ENCODE measurements at regions not wholly inside any gene's neighbourhood (a gene's known extent, or its start where the extent isn't known, plus 50 kb on each side); places are given as distances from the start of the nearest gene placed in this dataset.

DNA sequence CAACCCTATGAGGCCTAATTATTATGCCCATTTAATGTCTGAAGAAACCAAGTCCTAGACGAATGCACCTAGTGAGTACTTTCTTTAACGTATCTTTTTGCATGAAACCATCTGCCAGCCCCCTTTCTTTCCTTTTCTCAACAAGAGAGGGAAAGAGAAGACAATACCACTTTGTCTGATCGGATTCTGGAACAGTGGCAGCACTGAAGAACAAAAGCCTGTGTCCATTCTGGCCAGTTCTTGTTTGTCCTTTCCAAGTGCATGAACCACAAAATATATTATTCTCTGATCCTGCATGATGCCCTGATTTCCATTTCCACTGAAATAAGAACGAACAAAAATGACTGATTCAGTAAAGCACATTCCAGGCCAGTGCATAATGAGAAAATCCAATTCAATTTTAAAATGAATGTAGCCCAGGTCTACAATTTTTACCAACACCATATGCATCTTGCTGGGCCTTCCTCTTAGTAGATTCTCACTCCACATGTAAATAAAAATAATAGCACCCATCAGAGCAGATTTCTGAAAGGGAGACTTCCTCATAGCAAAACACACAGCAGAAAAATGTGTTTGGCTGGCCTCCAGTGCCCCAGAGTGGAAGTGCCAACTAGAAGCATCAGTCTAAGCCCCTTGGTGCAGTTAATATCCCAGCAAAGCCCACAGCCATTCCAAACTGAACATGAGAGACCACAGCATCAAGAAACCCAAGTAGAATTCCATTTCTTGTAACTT, 422.6 kb upstream of the ID2 start:
- Histone ChIP-seq H3K79me2 (replicated peaks; ENCODE audit: insufficient read depth, low read length) (no peaks in the 10 kb centered on the region), H3K9me2 (ENCODE audit: insufficient read depth, low read length) (no peaks in the 10 kb centered on the region), H3K4me3 (ENCODE audit: low read length) (no peak overlapping the region), H3K27ac (ENCODE audit: low read length) (no peak overlapping the region), H3F3A (ENCODE audit: insufficient read depth, low read length, poor library complexity, severe bottlenecking) (no peaks in the 10 kb centered on the region), H3K27me3 (ENCODE audit: insufficient read depth, low read depth, low read length) (no peaks in the 10 kb centered on the region), H3K36me3 (ENCODE audit: insufficient read depth, low read length) (no peaks in the 10 kb centered on the region), H3K9me3 (ENCODE audit: low read length) (no peaks in the 10 kb centered on the region), H3K4me2 (ENCODE audit: low read length) (no peak overlapping the region), H3K9ac (ENCODE audit: low read length) (no peak overlapping the region), H2AFZ (ENCODE audit: low read depth, low read length) (no peak overlapping the region), H4K20me1 (ENCODE audit: insufficient read depth) (no peaks in the 10 kb centered on the region)
- TF ChIP-seq EP300 (conservative IDR thresholded peaks at IDR 0.05; ENCODE audit: poor library complexity, severe bottlenecking) (no peak), TAF1 (IDR thresholded peaks at IDR 0.05; ENCODE audit: low read depth) (no peak), MXI1 (conservative IDR thresholded peaks at IDR 0.05; ENCODE audit: poor library complexity, severe bottlenecking) (no peak), REST (IDR thresholded peaks at IDR 0.05; ENCODE audit: borderline replicate concordance) (no peak), EZH2 (IDR thresholded peaks at IDR 0.05; ENCODE audit: borderline replicate concordance, insufficient read depth, low read length, poor library complexity, severe bottlenecking) (no peak), SMC3 (conservative IDR thresholded peaks at IDR 0.05; ENCODE audit: poor library complexity) (no peak), RAD21 (conservative IDR thresholded peaks at IDR 0.05) (no peak), POLR2AphosphoS5 (IDR thresholded peaks at IDR 0.05) (no peak)
- TF ChIP-seq, protein P1, sequence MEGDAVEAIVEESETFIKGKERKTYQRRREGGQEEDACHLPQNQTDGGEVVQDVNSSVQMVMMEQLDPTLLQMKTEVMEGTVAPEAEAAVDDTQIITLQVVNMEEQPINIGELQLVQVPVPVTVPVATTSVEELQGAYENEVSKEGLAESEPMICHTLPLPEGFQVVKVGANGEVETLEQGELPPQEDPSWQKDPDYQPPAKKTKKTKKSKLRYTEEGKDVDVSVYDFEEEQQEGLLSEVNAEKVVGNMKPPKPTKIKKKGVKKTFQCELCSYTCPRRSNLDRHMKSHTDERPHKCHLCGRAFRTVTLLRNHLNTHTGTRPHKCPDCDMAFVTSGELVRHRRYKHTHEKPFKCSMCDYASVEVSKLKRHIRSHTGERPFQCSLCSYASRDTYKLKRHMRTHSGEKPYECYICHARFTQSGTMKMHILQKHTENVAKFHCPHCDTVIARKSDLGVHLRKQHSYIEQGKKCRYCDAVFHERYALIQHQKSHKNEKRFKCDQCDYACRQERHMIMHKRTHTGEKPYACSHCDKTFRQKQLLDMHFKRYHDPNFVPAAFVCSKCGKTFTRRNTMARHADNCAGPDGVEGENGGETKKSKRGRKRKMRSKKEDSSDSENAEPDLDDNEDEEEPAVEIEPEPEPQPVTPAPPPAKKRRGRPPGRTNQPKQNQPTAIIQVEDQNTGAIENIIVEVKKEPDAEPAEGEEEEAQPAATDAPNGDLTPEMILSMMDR (IDR thresholded peaks at IDR 0.05; ENCODE audit: poor library complexity, severe bottlenecking): no peak

DNA sequence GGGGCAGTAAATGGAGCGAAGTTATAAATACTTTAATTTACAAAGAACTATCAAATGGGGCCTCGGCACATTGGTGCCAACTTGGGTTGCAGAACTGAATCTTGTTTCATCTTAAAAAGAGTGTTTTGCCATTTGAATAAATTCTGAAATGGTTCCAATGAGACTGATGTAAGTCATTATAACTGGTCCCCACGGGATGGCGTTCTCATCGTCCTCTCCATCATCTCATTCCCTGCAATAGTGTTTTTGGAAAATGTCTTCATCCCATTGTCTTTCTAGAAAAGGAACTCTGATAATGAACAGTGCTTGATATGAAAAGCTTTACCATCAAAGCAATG, 422.0 kb upstream of the ID2 start:
- Histone ChIP-seq H4K20me1 (ENCODE audit: insufficient read depth) (no peaks in the 10 kb centered on the region), H3K9ac (ENCODE audit: low read length) (no peak overlapping the region), H3K27me3 (ENCODE audit: insufficient read depth, low read depth, low read length) (no peaks in the 10 kb centered on the region), H3K4me2 (ENCODE audit: low read length) (no peak overlapping the region), H3K27ac (ENCODE audit: low read length) (no peak overlapping the region), H3K9me3 (ENCODE audit: low read length) (no peaks in the 10 kb centered on the region), H3K79me2 (replicated peaks; ENCODE audit: insufficient read depth, low read length) (no peaks in the 10 kb centered on the region), H3F3A (ENCODE audit: insufficient read depth, low read length, poor library complexity, severe bottlenecking) (no peaks in the 10 kb centered on the region), H2AFZ (ENCODE audit: low read depth, low read length) (no peak overlapping the region), H3K9me2 (ENCODE audit: insufficient read depth, low read length) (no peaks in the 10 kb centered on the region), H3K36me3 (ENCODE audit: insufficient read depth, low read length) (no peaks in the 10 kb centered on the region), H3K4me3 (ENCODE audit: low read length) (no peak overlapping the region)
- TF ChIP-seq REST (IDR thresholded peaks at IDR 0.05; ENCODE audit: borderline replicate concordance) (no peak), EP300 (conservative IDR thresholded peaks at IDR 0.05; ENCODE audit: poor library complexity, severe bottlenecking) (no peak), MXI1 (conservative IDR thresholded peaks at IDR 0.05; ENCODE audit: poor library complexity, severe bottlenecking) (no peak), RAD21 (conservative IDR thresholded peaks at IDR 0.05) (no peak), SMC3 (conservative IDR thresholded peaks at IDR 0.05; ENCODE audit: poor library complexity) (no peak), POLR2AphosphoS5 (IDR thresholded peaks at IDR 0.05) (no peak), EZH2 (IDR thresholded peaks at IDR 0.05; ENCODE audit: borderline replicate concordance, insufficient read depth, low read length, poor library complexity, severe bottlenecking) (no peak), TAF1 (IDR thresholded peaks at IDR 0.05; ENCODE audit: low read depth) (no peak)
- TF ChIP-seq, protein P1 (IDR thresholded peaks at IDR 0.05; ENCODE audit: poor library complexity, severe bottlenecking): no peak

Measured in neural cell (in vitro differentiated cells).